ENCODE measurements at regions not wholly inside any gene's neighbourhood (a gene's known extent, or its start where the extent isn't known, plus 50 kb on each side); places are given as distances from the start of the nearest gene placed in this dataset.

- no peak for ATAC-seq (ENCODE audit: low read depth)
- dilution Hi-C loops (cut with HindIII; ENCODE audit: low sequenced_read_pairs, unreplicated experiment) = no loop called here
These were observed 366.0 kb downstream of the BCOR start for GRCh38 chrX:39731735-39732134.

More at GRCh38 chrX:39731735-39732134, 366.0 kb downstream of the BCOR start:
- Histone ChIP-seq H3K9me1 (ENCODE audit: insufficient read depth, low read length) (peaks cover 1% of the 10 kb centered on the region; the same call in 1 of the 2 replicates), H3K14ac (replicated peaks; ENCODE audit: low read depth, low read length) (no peak overlapping the region), H3K18ac (ENCODE audit: low read depth, low read length) (no peak overlapping the region), H3K79me1 (ENCODE audit: low read depth in 1 of 2, low read length in 2 of 2) (no peaks in the 10 kb centered on the region), H4K5ac (ENCODE audit: low read depth, low read length) (no peak overlapping the region), H4K91ac (ENCODE audit: insufficient read depth, low read depth, low read length) (no peak overlapping the region), H2AFZ (replicated peaks; ENCODE audit: low read length, poor library complexity) (no peak overlapping the region), H3K23ac (ENCODE audit: low read depth, low read length) (no peak overlapping the region), H2BK20ac (ENCODE audit: low read depth, low read length) (no peak overlapping the region), H3K36me3 (ENCODE audit: control insufficient read depth, insufficient read depth, low read length) (no peaks in the 10 kb centered on the region), H2BK120ac (ENCODE audit: low read depth, low read length) (no peak overlapping the region), H4K8ac (ENCODE audit: low read depth in 2 of 2, low read length in 2 of 2) (no peak overlapping the region), H3K27ac (ENCODE audit: insufficient read depth, low read length) (no peak overlapping the region), H3K9me3 (ENCODE audit: control insufficient read depth, insufficient read depth, low read length) (peaks cover 2% of the 10 kb centered on the region; the same call in 1 of the 2 replicates), H3K4me3 (ENCODE audit: insufficient read depth, low read depth, low read length) (no peak overlapping the region), H3K56ac (ENCODE audit: extremely low read depth, insufficient read depth, low read length) (no peak overlapping the region), H4K20me1 (ENCODE audit: insufficient read depth, low read length) (no peaks in the 10 kb centered on the region), H3K4me2 (ENCODE audit: low read depth, low read length) (no peak overlapping the region), H2BK15ac (ENCODE audit: low read depth, low read length) (no peak overlapping the region), H3K4me1 (ENCODE audit: control insufficient read depth, insufficient read depth, low read length) (peaks cover 10% of the 10 kb centered on the region), H2AK5ac (ENCODE audit: low read depth, low read length) (no peak overlapping the region), H3K4ac (ENCODE audit: low read depth, low read length) (no peak overlapping the region), H2AK9ac (replicated peaks; ENCODE audit: low read depth, low read length, poor library complexity) (no peak overlapping the region), H3K27me3 (ENCODE audit: control insufficient read depth, insufficient read depth, low read length) (peaks cover 21% of the 10 kb centered on the region), H2BK5ac (ENCODE audit: low read depth, low read length, poor library complexity, severe bottlenecking) (no peak overlapping the region), H3K9ac (ENCODE audit: low read depth, low read length) (no peak overlapping the region)
- 60% methylated on average over 1 of the region's 4 CpGs; no CpG with 5 or more reads in 1 of the 2 experiments for WGBS, 2 experiments (ENCODE audit: extremely low coverage in 2 of 2, insufficient read length in 1 of 2)
- POLR2A ChIA-PET (ENCODE audit: unreplicated experiment) = interaction anchor here (0.6 kb wide), 1 partner anchor 22 kb away, joined by 3 read pairs; no protein-coding TSS in a partner anchor
- in situ Hi-C loops (cut with MboI; ENCODE audit: low sequenced_read_pairs) = loop anchor here (10.0 kb wide), 2 partner anchors 353 to 533 kb away; no protein-coding TSS in a partner anchor
- DNase-seq = no peak
- intact Hi-C loops (cut with micrococcal nuclease) = loop anchor here (2.0 to 10.0 kb wide), 6 partner anchors 77 to 535 kb away; no protein-coding TSS in a partner anchor
- CTCF ChIA-PET = interaction anchor here (1.3 kb wide), 1 partner anchor 26 kb away, joined by 3 read pairs; no protein-coding TSS in a partner anchor
- no TSS peak for BruUV-seq (replicated peaks)
- TF ChIP-seq, protein P1, sequence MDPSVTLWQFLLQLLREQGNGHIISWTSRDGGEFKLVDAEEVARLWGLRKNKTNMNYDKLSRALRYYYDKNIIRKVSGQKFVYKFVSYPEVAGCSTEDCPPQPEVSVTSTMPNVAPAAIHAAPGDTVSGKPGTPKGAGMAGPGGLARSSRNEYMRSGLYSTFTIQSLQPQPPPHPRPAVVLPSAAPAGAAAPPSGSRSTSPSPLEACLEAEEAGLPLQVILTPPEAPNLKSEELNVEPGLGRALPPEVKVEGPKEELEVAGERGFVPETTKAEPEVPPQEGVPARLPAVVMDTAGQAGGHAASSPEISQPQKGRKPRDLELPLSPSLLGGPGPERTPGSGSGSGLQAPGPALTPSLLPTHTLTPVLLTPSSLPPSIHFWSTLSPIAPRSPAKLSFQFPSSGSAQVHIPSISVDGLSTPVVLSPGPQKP (IDR thresholded peaks at IDR 0.05; ENCODE audit: borderline replicate concordance, low read depth, low read length) = no peak
- TF ChIP-seq, protein P2, sequence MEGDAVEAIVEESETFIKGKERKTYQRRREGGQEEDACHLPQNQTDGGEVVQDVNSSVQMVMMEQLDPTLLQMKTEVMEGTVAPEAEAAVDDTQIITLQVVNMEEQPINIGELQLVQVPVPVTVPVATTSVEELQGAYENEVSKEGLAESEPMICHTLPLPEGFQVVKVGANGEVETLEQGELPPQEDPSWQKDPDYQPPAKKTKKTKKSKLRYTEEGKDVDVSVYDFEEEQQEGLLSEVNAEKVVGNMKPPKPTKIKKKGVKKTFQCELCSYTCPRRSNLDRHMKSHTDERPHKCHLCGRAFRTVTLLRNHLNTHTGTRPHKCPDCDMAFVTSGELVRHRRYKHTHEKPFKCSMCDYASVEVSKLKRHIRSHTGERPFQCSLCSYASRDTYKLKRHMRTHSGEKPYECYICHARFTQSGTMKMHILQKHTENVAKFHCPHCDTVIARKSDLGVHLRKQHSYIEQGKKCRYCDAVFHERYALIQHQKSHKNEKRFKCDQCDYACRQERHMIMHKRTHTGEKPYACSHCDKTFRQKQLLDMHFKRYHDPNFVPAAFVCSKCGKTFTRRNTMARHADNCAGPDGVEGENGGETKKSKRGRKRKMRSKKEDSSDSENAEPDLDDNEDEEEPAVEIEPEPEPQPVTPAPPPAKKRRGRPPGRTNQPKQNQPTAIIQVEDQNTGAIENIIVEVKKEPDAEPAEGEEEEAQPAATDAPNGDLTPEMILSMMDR (conservative IDR thresholded peaks at IDR 0.05; ENCODE audit: low read depth, low read length) = no peak
- no peak for TF ChIP-seq MAZ (IDR thresholded peaks at IDR 0.05; ENCODE audit: borderline replicate concordance, low read depth, low read length)
- no peak for TF ChIP-seq POLR2A (IDR thresholded peaks at IDR 0.05; ENCODE audit: low read depth, low read length)
- no peak for TF ChIP-seq CHD1 (IDR thresholded peaks at IDR 0.05; ENCODE audit: low read depth, low read length)
- TF ChIP-seq RCOR1 (IDR thresholded peaks at IDR 0.05; ENCODE audit: insufficient replicate concordance, low read length) = no peak
- no peak for TF ChIP-seq BHLHE40 (IDR thresholded peaks at IDR 0.05; ENCODE audit: low read depth, low read length)
- TF ChIP-seq, protein P3, sequence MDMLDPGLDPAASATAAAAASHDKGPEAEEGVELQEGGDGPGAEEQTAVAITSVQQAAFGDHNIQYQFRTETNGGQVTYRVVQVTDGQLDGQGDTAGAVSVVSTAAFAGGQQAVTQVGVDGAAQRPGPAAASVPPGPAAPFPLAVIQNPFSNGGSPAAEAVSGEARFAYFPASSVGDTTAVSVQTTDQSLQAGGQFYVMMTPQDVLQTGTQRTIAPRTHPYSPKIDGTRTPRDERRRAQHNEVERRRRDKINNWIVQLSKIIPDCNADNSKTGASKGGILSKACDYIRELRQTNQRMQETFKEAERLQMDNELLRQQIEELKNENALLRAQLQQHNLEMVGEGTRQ (IDR thresholded peaks at IDR 0.05; ENCODE audit: low read depth, low read length) = no peak
- TF ChIP-seq RFX5 (IDR thresholded peaks at IDR 0.05; ENCODE audit: low read depth, low read length) = no peak
- TF ChIP-seq MAFK (IDR thresholded peaks at IDR 0.05; ENCODE audit: low read depth, low read length) = no peak
- no peak for TF ChIP-seq RAD21 (IDR thresholded peaks at IDR 0.05; ENCODE audit: low read length)
- TF ChIP-seq MXI1 (IDR thresholded peaks at IDR 0.05; ENCODE audit: borderline replicate concordance, low read depth, low read length) = no peak
- no peak for TF ChIP-seq CEBPB (IDR thresholded peaks at IDR 0.05; ENCODE audit: low read depth, low read length)
- no peak for TF ChIP-seq NFE2L2 (IDR thresholded peaks at IDR 0.05; ENCODE audit: low read depth, low read length)
- no peak for TF ChIP-seq SMC3 (IDR thresholded peaks at IDR 0.05; ENCODE audit: low read depth, low read length)
- TF ChIP-seq FOS (IDR thresholded peaks at IDR 0.05; ENCODE audit: low read depth, low read length) = no peak

Data from IMR-90 (cell line).